AG09309 (cell line): ENCODE measurements at regions not wholly inside any gene's neighbourhood (a gene's known extent, or its start where the extent isn't known, plus 50 kb on each side); places are given as distances from the start of the nearest gene placed in this dataset.

Experiments
- DNase-seq: peaks from one replicate; pipeline ENCODE4 v3.0.0-alpha.2; 2010; ENCODE audit warnings: low read depth
- H3K4me3 ChIP-seq: 2 replicates; pipeline ENCODE4 v1.5.1; 2011; ENCODE audit warnings: mild to moderate bottlenecking, low read depth, low read length, moderate library complexity; ENCODE audit not compliant: control insufficient read depth
- CTCF ChIP-seq: IDR thresholded peaks from 2 replicates; pipeline ENCODE4 v1.5.1; 2011; ENCODE audit warnings: mild to moderate bottlenecking, low read depth, low read length, inconsistent platforms; ENCODE audit not compliant: insufficient read depth, control insufficient read depth; ENCODE audit errors: missing control alignments

- no peak for TF ChIP-seq CTCF
- DNase-seq: no peak
- H3K4me3 ChIP-seq: no peak overlapping the region
Observed at GRCh38 chr4:32987111-32987510, 2266.9 kb downstream of the PCDH7 start.

DNA sequence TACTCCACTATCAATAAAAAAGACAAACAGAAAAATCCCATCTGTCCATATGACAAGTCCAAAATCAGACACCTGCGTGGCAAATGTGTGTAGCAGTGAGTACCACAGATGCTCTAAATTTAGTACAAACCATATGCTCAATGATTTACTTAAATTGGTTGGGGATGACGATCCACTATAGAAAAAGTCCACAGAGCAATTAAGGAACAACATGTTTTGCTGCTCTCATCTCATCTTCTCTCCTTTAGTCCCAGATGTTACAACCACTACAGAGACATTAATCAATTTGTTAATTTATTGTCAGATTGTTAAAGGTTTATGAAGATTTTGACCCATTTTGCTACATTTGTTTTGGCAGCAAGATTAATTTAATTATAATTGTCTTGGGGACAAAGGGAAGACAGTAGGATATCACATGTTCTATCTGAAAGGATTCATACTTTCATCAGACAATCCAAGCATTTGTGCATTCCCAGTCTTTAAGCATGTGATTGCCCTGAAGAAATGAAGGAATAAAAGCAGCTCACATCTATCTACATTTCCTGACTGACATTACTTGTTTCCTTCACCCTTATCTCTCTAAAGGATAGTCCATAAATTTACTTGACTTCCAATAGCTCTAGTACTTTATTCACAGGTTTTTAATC is 2268.1 kb downstream of the PCDH7 start:
- TF ChIP-seq CTCF: no peak
- DNase-seq: no peak
- H3K4me3 ChIP-seq: no peak overlapping the region

DNA sequence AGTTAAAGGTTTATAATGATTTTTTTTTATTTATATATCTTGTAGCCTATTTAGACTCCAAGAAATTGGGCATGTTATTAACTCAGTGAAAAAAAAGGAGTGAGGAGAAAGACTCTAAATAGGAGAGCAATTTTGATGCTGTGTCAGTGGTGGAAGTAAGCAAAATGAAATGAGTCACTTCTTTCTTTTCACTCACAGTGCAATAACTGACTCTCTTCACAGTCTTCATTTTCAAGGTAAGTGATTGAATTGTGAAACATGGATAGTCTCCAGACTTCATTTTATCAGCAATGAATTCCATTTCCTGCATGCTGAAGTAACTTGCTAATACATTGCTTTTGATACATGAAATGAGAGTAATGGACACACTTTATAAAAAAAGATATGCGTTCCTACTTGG is 2271.5 kb downstream of the PCDH7 start:
- DNase-seq: no peak
- H3K4me3 ChIP-seq: no peak overlapping the region
- TF ChIP-seq CTCF: no peak

DNA sequence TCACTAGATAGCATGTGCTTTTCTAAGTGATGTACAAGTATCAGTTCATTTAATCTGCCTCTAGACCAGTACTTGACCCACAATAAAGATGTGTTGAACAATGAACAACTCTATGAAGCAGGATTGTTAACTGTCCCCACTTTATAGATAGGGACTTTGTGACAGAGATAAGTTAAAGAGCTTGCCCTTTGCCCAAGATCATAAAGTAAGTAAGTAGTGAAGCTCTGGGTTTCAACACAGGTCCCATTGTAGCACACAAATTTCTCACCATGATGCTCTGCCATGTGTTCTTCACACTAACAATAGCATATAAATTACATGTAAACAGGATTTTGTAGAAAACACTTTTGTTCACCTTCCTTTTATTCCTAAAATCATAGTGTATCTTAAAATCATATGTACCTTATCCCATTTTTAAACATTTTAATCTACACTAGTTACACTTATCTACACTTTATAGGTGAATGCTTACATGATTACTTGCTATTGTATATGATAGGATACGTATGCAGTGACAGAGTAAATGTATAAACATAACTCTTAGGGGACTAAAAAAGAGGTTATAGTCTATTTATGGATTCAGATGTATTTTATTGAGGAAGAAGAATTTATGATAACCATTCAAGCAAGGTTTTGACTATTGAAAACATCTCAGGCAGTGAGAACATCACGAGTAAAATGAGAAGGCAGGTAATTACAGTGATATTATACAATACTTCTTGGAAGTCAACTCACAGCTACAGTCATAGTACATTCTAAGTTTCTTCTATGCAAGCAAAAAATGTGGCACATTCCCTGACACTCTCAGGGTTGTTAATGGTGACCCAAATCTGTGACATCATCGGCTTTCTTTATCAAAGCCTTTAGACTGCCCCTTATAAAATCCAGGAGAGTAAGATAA is 2275.1 kb downstream of the PCDH7 start:
- no peak overlapping the region for H3K4me3 ChIP-seq
- no peak for TF ChIP-seq CTCF
- no peak for DNase-seq

- DNase-seq: no peak
- no peak for TF ChIP-seq CTCF
Observed at GRCh38 chr4:33013282-33013681, 2293.1 kb downstream of the PCDH7 start.

GRCh38 chr4:33025236-33025635 is 2305.1 kb downstream of the PCDH7 start:
- TF ChIP-seq CTCF: no peak
- no peak for DNase-seq
- no peak overlapping the region for H3K4me3 ChIP-seq

More at GRCh38 chr4:33013282-33013681, 2293.1 kb downstream of the PCDH7 start:
- no peak overlapping the region for H3K4me3 ChIP-seq
